ENCODE measurements at regions not wholly inside any gene's neighbourhood (a gene's known extent, or its start where the extent isn't known, plus 50 kb on each side); places are given as distances from the start of the nearest gene placed in this dataset.
A peak's percentile ranks its signal among the peaks of the same experiment; 100 is the strongest.
"Not testable (repeated sequence)": the region's sequence is repeated elsewhere in the genome, so short reads cannot be mapped to it uniquely, and the experiment has no call there.

- Histone ChIP-seq H3K4me1 (peaks cover 2 to 11% (median 10%) of the 10 kb centered on the region in 4 donors), H3K4me3 (peak overlapping the region in 3 of 4 donors; percentile 28 to 45 (median 42)), H3K27me3 (peaks cover 10 to 45% (median 16%) of the 10 kb centered on the region in 3 donors), H3K27ac (no peak overlapping the region), H3K36me3 (no peaks in the 10 kb centered on the region), H3K9me3 (no peaks in the 10 kb centered on the region)
- no peak for DNase-seq
- intact Hi-C loops (cut with DNase I), result no loop called here
- TF ChIP-seq EP300 (IDR thresholded peaks at IDR 0.05) (no peak), POLR2A (IDR thresholded peaks at IDR 0.05) (no peak), POLR2AphosphoS5 (IDR thresholded peaks at IDR 0.05) (no peak)
- TF ChIP-seq, protein P1, sequence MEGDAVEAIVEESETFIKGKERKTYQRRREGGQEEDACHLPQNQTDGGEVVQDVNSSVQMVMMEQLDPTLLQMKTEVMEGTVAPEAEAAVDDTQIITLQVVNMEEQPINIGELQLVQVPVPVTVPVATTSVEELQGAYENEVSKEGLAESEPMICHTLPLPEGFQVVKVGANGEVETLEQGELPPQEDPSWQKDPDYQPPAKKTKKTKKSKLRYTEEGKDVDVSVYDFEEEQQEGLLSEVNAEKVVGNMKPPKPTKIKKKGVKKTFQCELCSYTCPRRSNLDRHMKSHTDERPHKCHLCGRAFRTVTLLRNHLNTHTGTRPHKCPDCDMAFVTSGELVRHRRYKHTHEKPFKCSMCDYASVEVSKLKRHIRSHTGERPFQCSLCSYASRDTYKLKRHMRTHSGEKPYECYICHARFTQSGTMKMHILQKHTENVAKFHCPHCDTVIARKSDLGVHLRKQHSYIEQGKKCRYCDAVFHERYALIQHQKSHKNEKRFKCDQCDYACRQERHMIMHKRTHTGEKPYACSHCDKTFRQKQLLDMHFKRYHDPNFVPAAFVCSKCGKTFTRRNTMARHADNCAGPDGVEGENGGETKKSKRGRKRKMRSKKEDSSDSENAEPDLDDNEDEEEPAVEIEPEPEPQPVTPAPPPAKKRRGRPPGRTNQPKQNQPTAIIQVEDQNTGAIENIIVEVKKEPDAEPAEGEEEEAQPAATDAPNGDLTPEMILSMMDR (IDR thresholded peaks at IDR 0.05), result no peak
- WGBS, 2 donors, result 3 to 14% methylated on average over 26 of the region's 26 CpGs
These were observed 54.4 kb downstream of the PRR18 start for GRCh38 chr6:166253778-166254204.

- H3K27ac ChIP-seq, result no peak overlapping the region
- intact Hi-C loops (cut with DNase I), result no loop called here
- WGBS, 2 donors, result 1 to 9% methylated on average over 38 of the region's 38 CpGs
- peaks cover 2 to 11% (median 10%) of the 10 kb centered on the region in 4 donors for H3K4me1 ChIP-seq
- no peaks in the 10 kb centered on the region for H3K9me3 ChIP-seq
- no peak for DNase-seq
- H3K36me3 ChIP-seq, result no peaks in the 10 kb centered on the region
- TF ChIP-seq POLR2A (IDR thresholded peaks at IDR 0.05), result no peak
- TF ChIP-seq POLR2AphosphoS5 (IDR thresholded peaks at IDR 0.05), result no peak
- no peak for TF ChIP-seq EP300 (IDR thresholded peaks at IDR 0.05)
- TF ChIP-seq, protein P1 (IDR thresholded peaks at IDR 0.05), result no peak
- peak overlapping the region in 3 of 4 donors; percentile 28 to 45 (median 42) for H3K4me3 ChIP-seq
- H3K27me3 ChIP-seq, result peaks cover 10 to 45% (median 16%) of the 10 kb centered on the region in 3 donors
These were observed 54.9 kb downstream of the PRR18 start for GRCh38 chr6:166253281-166253681.

DNA sequence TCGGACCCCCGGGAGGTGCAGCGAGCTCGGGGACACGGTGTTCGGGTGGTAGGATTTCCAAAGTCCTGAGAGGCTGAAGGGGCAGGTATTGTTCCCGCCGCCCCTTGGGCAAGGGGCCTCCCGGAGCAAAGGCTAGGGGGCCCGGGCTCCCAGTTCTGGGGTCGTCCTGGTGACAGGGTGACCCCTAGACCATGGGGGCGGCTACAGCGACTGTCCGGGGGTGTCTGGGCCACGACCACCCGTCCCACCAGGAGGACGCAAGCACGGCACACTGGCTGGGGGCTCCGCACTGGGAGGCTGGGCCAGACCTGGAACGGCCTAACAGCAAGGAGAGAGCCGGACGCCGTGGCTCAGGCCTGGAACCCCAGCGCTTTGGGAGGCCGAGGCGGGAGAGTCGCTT lies 55.6 kb downstream of the PRR18 start:
- Histone ChIP-seq H3K27me3 (peaks cover 10 to 45% (median 16%) of the 10 kb centered on the region in 3 donors), H3K4me1 (peaks cover 2 to 11% (median 10%) of the 10 kb centered on the region in 4 donors), H3K36me3 (no peaks in the 10 kb centered on the region), H3K27ac (no peak overlapping the region), H3K4me3 (no peak overlapping the region), H3K9me3 (no peaks in the 10 kb centered on the region)
- TF ChIP-seq POLR2A (IDR thresholded peaks at IDR 0.05) (no peak), EP300 (IDR thresholded peaks at IDR 0.05) (no peak), POLR2AphosphoS5 (IDR thresholded peaks at IDR 0.05) (no peak)
- TF ChIP-seq, protein P1 (IDR thresholded peaks at IDR 0.05), result no peak
- WGBS, 2 donors, result 94 to 95% methylated on average over 27 of the region's 27 CpGs
- DNase-seq, result no peak
- intact Hi-C loops (cut with DNase I), result no loop called here

- Histone ChIP-seq H3K27me3 (peaks cover 10 to 39% (median 16%) of the 10 kb centered on the region in 3 donors), H3K9me3 (no peaks in the 10 kb centered on the region), H3K27ac (no peak overlapping the region), H3K4me3 (no peak overlapping the region), H3K4me1 (peaks cover 2 to 11% (median 10%) of the 10 kb centered on the region in 4 donors), H3K36me3 (no peaks in the 10 kb centered on the region)
- 54 to 57% methylated on average over 6 of the region's 6 CpGs for WGBS, 2 donors
- DNase-seq, result no peak
- TF ChIP-seq, protein P1 (IDR thresholded peaks at IDR 0.05), result no peak
- TF ChIP-seq EP300 (IDR thresholded peaks at IDR 0.05) (no peak), POLR2AphosphoS5 (IDR thresholded peaks at IDR 0.05) (no peak), POLR2A (IDR thresholded peaks at IDR 0.05) (no peak)
- intact Hi-C loops (cut with DNase I), result no loop called here
These were observed 56.5 kb downstream of the PRR18 start for GRCh38 chr6:166251655-166252054.

GRCh38 chr6:166251211-166251610 lies 57.0 kb downstream of the PRR18 start:
- Histone ChIP-seq H3K36me3 (no peaks in the 10 kb centered on the region), H3K4me3 (no peak overlapping the region), H3K4me1 (peaks cover 2 to 11% (median 10%) of the 10 kb centered on the region in 4 donors), H3K27ac (no peak overlapping the region), H3K27me3 (peaks cover 10 to 37% (median 16%) of the 10 kb centered on the region in 3 donors), H3K9me3 (no peaks in the 10 kb centered on the region)
- 42 to 59% methylated on average over 3 of the region's 3 CpGs for WGBS, 2 donors
- intact Hi-C loops (cut with DNase I), result no loop called here
- TF ChIP-seq, protein P1 (IDR thresholded peaks at IDR 0.05), result no peak
- no peak for TF ChIP-seq EP300 (IDR thresholded peaks at IDR 0.05)
- TF ChIP-seq POLR2AphosphoS5 (IDR thresholded peaks at IDR 0.05), result no peak
- TF ChIP-seq POLR2A (IDR thresholded peaks at IDR 0.05), result no peak
- no peak for DNase-seq

- Histone ChIP-seq H3K27me3 (peaks cover 10 to 21% (median 12%) of the 10 kb centered on the region in 3 donors), H3K4me1 (peaks cover 2 to 11% (median 10%) of the 10 kb centered on the region in 4 donors)
- intact Hi-C loops (cut with DNase I); H3K27ac ChIP-seq; DNase-seq; H3K36me3 ChIP-seq; H3K9me3 ChIP-seq; H3K4me3 ChIP-seq: not testable (repeated sequence)
- 90% methylated on average over 16 of the region's 16 CpGs for WGBS, 2 donors
These were observed 59.0 kb downstream of the PRR18 start for GRCh38 chr6:166249061-166249785.

Measured in sigmoid colon (tissue), 6 donors.